ENCODE measurements at regions not wholly inside any gene's neighbourhood (a gene's known extent, or its start where the extent isn't known, plus 50 kb on each side); places are given as distances from the start of the nearest gene placed in this dataset.

DNA sequence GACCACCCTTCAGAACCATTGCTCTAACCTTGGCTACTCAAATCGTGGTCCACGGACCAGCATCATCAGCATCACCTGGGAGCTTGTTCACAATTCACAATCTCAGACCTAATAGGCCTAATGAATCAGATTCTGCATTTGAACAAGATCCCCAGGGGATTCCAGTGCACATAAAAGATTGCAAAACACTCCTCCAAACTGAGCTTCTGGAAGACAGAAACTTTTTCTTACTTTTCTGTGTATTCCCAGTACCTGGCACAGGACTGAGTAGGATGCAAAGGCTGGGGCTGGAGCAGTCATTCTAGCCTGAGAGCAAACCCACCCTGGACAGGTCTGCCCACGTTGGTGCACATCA is 115.1 kb upstream of the COPS8 start:
- no peak for DNase-seq (ENCODE audit: low spot score)

DNA sequence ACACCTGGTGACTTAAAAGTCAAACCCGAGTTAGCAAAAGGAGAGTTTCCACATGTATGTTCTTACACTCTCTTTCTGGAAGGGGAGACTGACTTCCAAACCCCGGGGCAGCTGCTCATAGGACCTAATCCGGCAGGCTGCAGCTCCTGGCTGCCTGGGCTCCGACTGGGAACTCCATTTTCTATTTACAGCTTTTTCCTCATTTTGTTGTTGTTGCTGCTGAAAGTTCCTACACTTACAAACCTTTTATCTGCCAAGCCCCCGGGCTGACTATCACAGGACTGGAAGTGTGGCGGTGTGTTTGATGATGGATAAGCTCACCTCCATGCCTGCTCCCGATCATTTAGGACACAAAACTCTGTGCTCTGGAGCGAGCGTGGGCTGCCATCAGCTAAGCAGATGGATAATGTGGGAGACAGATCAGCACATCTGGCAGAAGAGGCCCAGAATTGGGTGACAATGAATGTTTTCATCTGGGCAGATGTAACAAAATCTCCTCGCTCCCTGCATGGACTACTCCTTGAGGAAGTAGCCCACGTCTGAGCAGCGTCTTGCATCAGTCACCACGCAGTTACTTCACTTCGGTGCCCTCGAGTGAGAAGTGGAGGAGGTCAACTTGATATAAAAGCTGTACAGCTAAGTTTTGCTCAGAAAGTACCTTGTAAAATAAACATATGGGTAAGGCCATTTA is 114.4 kb upstream of the COPS8 start:
- DNase-seq (ENCODE audit: low spot score): no peak

DNA sequence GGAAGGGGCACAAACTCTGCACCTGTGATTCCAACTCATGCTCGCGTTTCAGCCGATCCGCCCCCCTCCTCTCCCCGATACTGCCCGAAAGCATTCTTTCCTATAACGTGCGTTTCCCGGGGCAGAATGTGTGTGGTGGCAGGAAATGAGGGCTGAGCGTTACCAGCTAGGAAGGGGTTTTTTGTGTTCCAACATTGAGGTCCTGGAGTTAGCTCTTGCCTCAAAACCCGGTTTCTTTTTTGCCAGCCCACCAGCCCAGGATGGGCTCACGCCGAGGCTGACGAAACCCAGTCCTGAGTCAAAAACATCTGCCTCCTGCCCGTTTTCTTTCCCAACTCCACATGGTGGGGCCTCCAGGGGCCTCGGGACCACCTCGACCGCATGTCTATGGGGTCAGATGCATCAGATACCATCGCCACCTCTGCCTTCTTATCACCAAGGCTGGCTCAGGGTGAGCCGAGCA is 113.7 kb upstream of the COPS8 start:
- DNase-seq (ENCODE audit: low spot score): no peak

DNA sequence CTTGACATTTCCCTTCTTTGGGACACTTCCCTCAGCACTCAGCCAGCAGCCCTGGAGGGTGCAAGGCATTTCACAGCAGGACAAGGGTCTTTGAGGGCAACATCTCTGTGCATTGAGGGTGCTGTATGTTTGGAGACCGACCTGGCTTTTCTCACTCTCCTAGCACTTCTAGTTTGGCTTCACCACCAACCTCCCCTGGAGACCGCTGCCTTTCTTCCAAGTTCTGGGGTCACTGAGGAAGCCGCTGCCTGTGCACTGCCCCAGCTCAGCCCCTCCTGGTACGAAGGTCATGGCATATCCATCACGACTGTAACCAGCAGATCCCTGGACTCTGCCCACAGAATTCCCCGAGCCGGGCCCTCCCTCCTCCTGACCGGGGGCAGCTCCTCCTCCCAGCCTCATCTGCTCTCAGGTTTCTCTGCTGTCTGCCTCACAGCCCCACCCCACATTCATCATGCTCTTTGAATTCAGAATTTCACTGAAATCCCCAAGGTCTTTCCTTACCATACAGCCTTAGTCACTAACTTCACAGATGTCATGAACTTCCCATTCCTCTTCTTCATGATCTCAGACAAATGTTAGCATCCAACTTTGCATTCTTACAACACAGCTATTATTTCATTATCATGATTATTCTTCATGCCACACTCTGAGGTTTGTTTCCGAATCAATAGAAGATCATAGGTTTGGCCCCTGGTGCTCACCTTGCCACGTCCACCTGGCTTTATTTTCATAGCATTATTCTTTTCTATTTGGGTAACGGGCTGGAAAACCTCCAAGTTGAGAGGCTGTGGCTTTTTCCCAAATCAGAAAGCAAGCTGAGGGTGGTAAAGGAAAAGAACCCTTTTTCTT is 113.0 kb upstream of the COPS8 start:
- no peak for DNase-seq (ENCODE audit: low spot score)

DNA sequence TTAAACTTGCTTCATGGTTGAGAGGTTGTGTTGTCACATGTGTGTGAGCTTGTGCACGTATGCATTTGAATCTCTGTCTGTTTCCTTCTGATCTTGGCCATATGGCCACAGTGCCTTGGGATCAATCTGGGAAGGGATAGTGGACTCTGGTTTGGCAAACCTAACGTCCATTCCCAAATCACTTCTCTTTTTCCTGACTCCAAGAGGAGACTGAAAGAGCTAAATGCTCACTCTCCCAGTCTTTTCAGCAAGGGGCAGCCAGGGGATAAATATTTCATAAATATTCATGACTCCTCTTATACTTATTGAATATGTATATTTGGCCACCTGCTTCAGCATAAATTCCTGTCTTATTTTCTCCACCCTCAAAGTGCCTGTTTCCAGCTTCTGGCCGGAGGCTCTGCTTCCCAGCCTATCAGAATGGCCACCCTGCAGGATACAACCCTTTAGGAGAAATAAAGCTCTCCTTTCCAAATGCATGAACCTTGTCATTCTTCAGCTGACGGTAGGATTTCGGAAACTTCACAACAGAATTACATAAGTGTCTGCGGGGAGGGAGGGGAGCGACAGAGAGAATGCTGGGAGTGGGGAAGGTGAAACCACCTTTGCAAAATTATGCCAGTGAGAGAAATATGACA is 112.2 kb upstream of the COPS8 start:
- no peak for DNase-seq (ENCODE audit: low spot score)

DNA sequence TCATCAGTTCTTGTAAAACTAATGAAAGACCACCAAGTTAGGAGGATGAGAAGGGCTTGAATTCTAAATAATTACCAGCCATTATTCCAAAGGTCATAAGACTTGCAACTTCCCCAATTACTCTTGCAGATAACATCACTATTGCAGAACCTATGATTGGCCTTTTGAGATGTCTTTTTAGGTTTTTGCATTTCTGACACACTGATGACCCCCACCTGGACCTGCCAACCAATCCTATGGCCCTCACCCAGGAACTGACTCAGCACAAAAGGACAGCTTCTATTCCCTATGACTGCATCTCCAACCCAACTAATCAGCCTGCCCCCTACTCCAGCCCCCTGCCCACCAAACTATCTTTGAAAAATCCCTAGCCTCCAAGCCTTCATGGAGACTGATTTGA is 111.5 kb upstream of the COPS8 start:
- DNase-seq (ENCODE audit: low spot score): no peak

DNA sequence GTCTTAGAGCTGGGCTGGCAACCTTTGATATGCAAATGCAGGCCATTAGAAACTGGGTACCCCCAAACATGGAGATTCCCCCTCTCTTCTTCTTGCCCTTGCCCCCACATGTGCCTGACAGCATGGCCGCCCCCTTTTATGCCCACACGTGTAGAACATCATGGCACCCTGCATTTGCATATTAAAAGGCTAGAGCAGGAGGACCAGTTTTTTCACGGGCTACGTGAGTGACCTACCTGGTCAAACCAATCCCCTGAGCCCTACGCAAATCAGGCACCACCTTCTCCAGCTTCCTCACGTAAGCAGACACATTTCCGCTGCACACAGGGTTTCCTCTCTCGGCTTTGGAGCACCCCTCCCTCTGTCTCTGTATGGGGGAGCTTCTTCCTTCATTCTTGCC is 110.9 kb upstream of the COPS8 start:
- DNase-seq (ENCODE audit: low spot score): no peak

DNA sequence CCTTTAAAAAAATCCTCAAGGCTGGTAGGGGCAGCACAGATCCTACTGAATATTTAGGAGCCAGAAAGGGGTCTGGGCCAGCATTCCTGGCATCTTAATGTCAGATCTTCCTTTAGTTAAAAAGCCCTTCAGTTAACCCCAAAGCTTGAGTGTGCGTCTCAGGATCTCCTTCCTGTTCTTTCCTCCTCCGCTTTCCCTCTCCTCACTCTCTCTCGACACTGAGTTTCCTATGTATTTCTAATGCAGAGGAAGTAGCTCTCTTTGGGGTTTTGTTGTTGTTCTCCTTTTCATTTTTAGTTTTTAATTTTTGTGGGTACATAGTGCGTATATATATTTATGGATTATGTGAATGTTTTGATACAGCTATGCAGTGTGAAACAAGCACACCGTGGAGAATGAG is 109.9 kb upstream of the COPS8 start:
- DNase-seq (ENCODE audit: low spot score): no peak

DNA sequence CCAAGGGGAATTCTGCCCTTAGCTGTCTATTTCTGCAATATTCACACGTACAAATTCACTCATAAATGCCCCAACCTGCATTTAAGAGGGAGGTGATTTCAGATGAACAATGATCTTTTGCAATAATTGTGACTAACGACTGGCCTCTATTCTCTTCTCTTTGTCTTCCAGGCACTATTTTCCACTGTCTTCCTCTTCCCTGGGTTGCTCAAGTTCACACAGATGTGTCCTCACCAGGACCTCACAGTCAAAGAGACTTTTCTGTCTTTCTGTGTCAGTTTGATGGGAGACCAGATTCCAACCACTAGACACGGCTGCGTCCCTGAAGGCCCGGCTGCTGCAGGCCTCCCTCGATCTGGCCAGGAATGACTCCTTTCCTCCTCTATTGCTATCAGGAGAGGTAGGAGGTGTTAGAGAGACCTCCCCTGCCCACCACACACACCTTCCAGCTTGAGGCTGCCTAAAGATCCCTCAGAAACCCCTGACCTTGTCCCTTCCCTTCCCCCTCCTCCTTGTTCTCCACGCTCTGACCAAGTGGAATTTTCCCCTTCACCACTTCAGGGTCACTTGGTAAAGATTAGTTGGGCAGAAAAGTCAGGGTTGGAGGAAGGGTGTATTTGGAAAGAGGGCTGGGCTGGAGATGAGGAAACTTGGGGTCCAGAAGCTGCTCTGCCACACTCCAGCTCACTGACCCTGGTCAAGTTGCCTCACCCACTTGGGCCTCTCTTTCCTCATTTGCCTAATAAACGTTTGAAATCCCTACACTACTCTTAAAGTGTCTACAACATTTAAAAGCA is 109.2 kb upstream of the COPS8 start:
- DNase-seq (ENCODE audit: low spot score): no peak

DNA sequence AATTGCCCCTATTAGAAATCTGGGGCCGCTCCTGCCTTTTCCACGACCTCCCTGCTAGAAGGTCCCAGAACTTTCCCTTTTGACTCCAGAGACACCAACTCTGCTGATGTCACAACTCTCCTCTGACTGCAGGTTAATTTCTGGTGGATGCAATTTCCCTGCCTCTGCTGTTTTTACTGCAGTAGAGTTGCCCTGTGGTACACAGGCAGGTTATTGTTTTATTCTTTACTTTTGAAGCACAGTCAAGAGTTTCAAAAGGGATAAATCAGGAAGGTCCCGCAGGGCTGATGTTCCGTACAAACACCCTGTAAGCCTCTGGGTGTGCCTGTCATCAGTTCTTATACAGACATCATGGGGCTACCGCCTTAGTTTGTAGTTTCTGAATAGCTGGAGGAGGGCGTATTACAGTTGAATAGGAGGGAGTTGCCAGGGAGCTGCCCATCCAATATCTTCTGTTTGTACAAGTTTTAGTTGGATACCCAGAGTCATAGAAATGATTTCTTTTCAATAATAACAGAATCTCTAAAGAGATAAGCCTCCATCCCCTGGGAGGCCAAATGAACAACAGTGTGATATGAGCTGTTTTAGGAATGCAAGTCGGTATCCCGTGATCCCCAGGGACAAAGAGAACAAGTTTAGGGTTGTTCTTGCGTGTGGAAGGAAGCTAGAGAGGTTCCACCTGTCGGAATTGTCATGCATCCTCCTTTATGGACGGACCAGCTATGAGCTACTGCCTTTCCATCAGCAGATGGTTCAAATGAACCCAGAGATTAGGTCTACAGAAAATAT is 108.4 kb upstream of the COPS8 start:
- no peak for DNase-seq (ENCODE audit: low spot score)

DNA sequence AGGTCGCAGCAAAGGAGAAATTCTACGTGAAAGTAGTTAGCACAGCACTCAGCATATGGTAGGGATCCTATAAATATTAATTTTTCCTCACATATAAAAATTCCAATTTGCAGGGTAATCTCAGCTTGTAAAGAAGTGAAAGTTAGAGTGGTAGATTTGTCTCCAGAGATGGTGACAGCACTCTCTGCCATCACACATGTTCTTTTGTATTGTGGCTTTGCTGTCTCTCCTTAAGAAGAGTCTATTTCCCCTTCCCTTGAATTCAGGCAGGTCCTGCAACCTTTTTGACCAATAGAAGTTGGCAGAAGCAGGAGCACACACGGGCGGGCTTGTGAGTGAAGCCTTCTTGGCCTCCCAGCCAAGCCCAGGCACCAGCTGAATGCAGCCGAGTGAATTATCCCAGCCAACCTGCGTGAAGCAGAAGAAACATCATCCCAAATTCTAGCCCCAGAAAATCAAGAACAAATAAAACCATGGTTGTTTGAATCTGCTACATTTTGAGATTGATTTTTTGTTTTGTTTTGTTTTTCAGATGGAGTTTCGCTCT is 107.8 kb upstream of the COPS8 start:
- DNase-seq (ENCODE audit: low spot score): no peak

DNA sequence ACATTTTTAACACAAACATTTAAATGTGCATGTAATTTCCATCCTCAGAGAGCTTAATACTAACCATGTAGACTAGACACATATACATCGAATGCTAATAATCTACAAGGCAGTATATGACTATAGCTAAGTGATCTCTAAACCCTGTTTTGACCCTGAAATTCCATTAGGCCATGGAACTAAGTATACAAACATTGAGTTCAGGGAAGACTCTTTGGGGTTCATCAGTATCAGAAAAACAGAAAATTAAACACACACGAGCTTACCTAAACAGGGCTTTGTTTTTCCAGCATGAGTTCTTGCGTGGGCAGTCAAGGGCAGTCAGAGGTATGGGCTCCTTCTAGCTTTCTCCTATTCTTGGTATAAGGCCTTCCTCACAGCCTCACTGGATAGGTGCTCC is 106.0 kb upstream of the COPS8 start:
- DNase-seq (ENCODE audit: low spot score): no peak

DNA sequence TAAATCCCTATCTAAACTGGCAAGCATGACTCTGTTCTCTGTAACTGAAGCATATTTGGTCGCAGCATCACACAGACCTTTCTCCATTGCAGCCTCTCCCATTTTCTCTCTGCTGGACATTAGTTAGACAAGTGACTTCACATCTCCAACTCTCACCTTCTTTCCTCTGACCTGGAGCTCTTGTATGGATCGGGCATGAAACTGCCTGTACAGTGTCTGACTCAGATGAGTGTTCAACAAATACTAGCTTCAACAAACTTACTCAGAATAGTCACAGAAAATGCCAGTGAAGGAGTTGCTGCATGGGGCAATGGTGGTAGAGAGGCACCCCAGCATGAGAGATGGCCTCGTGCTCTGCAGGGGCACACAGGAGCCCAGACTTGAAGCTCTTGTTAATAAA is 104.7 kb upstream of the COPS8 start:
- no peak for DNase-seq (ENCODE audit: low spot score)

DNA sequence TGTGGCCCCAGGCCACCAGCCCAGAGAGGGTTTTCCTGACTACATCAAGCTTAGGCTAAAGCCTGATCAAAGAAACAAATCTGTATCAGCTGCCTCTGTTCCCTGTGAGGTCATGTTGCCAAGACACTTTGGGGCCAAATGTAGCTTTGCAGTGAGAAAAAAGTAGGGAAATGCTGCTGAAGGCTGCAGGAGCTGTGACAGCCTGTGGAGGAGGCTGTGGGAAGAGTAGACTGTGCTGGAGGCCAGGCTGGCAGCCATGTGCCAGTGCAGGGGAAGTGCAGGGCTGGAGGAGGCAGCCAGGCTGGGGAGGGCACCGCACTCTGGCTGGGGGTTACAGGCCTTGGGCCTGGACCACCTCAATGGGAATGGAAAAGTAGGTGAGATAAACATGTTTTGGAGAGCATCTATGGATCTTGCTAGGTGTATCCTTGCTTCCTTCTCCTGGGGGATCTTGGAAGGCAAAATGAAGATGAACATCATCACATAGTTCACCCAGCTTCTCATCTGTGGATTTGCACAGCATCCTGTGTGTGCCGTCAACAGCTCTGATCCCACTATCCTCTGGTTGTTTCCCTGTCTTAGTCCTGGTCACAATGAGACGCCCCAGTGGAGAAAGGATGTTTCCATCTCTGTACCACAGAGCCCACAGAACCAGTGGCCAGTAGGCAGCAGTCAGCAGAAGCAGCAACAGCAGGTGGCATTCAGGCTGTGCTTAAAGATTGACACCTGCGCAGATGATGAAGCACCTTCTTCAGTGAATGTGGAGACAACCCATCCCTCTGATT is 103.8 kb upstream of the COPS8 start:
- no peak for DNase-seq (ENCODE audit: low spot score)

DNA sequence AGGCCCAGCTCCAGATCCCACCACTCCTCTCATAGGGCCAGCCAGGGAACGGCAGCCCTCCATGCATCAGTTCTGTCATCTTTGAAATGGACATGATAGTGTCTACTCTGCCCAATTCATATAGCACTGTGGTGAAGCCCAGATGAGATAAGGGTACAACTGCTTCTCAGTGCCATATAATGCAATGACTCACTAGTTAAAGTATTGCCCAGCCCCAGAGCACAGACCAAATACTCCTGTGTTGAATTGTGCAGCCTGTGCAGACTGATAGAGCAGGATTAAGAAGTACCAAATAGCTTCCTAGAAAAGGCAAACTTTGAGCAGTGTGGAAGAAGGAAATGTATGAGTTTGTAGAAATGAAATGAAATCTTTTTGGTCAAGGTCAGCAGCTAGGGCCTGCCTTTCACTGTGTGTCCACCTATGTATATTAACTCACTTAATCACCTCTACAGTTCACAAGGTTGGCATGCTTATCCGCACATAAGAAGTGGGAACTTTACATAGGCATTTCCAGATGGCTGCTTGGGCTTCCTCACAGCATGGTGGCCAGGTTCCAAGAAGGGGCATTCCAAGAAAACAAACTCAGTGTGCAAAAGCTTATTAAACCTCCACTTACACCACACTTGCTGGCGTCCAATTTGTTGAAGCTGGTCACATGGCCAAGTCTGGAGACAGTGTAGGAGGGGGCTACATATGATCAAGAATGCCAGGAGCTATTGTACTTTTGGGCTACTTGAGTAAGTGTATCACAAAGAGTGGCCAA is 102.8 kb upstream of the COPS8 start:
- no peak for DNase-seq (ENCODE audit: low spot score)

DNA sequence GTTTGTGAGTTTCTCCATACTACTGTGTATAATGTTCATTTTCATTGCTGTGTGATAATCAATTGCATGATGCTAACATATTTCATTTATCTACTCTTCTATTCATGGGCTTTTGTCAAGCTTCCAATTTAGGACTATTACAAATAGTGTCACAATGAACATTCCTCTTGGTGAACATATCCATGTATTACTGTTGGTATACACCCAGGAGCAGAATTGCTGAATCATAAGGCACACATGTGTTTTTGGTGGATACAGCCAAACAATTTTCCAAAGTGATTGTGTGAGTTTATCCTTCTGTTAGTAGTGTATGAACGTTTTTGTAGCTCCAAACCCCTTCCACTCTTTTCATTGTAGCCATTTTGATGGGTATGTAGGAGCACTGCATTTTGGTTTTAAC is 101.6 kb upstream of the COPS8 start:
- DNase-seq (ENCODE audit: low spot score): no peak

DNA sequence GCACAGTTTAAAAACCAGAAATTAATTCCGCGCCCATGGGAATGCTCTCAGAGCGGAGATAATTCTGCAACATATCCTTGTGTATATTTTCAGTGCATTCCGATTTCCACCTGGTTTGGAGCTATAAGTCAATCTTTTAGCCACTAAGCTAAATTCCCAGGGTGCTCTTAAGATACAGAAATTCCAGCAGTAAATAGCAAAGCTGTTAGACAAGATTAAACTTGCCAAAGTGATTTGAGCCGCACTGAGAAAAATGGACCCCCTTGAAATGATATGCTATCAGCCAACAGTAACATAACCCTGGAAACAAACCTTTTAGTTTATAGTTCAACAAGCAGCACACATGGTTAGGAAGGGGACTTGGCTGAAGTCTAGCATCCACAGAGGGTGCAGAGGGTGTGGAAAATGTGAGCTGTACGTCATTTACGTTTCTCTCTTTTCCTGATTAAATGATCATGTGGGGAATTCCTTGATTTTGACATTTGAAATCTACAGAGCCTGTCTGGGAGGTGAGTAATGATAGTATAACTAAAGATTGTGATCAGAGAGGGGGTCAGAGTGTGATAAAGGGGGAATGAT is 99.8 kb upstream of the COPS8 start:
- no peak for DNase-seq (ENCODE audit: low spot score)

DNA sequence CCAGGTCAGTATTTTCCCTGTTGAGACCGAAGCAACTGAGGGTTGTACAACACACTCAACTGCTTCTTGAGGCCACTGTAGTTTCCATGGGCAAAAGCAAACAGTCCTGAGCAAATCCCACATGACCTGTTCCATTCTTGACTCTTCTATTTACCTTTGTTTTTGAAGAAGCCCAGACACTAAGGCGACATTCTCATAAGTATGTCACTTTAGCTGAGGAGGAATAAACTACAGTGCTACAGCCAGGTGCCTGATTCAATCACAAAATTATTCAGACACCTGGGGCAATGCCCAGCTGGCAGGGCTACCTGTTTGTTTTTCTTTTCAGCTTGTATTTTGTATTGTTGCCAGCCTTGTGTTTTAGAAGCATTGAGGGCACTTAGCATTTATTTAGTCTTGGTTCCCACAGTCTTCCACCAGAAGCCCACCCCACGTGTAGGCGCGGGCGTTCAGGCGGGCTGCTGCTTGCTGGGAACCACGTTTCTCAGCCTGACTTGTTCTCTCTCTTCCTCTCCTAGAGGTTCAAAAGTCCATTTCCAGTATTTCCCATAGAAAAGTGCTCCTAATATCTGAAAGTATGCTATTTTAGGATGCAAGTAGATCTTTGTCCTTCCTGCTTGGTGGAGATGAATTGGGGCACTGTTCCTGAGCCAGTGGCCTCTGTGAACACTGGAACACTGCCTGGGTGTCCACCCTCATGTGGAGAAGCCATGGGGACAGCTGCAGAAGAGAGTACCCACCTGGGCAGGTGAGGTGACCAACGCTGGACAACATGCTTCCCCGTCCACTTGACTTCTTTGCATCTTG is 99.0 kb upstream of the COPS8 start:
- DNase-seq (ENCODE audit: low spot score): no peak

Measured in SK-N-DZ (cell line).